ENCODE measurements at regions not wholly inside any gene's neighbourhood (a gene's known extent, or its start where the extent isn't known, plus 50 kb on each side); places are given as distances from the start of the nearest gene placed in this dataset.

DNA sequence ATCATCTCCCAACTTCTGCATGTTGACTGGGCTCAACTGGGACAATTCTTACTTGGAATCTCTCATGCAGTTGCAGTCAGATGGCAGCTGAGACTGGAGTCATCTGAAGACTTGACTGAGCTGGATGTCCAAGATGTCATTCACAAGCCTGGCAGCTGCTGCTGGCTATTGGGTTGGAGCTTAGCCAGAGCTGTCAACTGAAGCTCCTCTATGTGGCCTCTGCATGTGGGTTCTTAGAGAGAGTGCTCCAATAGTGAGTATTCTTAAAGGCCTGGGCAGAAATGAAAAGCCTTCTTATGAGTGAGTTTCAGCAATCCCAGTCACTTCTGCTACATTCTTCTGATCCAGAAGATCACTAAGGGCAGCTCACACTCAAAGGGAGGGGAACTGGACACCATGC lies 440.9 kb downstream of the LRIG3 start:
- DNase-seq (ENCODE audit: low read depth) = no peak

DNA sequence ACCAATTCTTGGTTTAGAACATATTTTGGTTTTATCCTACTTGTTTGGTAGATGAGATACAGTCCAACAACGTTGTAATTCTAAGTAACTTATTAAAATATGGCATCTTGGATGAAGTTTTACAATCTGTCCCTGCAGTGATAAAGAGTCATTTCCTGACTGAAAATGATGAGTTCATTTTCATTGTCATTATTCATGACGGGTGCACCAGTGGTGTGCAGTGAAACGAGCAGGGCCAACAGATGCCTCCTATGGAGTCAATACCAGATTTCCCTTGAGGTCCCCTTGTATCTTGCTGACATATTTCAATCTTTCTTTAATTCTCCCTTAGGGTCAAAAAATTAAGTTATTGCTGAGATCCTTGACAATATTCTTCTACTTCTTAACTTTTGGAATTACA lies 438.5 kb downstream of the LRIG3 start:
- DNase-seq (ENCODE audit: low read depth) = no peak

DNA sequence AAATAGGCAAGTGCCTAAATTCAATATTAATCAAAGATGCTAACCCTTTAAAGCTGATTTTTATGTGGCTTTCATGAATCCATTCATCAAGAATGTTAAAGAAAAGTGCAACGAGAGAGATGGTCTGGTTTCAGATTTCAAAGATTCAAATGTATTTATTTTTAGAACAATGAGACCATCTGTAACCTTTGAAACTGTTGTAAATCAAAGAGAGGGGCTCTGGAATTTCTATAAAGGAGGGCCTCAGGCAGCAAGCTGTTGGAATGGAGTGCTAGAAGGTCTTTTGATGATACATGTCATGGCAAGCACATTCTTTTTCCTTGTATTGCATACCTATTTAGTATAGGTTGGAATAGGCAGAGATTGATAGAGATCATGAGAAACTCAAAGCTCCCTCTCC lies 433.0 kb downstream of the LRIG3 start:
- DNase-seq (ENCODE audit: low read depth) = no peak

DNA sequence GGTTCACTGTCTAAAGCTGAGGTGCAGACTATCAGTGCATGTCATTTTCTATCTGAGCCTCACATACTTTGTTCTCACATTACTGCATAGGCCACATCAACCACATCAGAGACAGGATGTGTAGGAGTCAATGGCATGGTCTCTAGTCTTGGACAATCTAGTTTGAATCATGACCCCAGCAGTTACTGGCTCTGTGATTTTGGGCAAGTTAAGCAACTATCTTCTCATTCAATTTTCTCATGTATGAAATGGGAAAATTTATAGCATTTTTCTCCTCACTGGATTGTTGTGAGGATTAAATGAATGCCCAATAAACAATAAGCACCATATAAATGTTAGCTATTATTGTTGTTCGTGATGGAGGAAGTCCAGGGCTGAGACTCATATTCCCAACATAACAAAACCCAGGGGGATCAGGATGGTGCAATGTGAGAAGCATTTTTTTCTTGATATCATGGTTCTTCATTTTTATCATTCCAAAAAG lies 432.6 kb downstream of the LRIG3 start:
- DNase-seq (ENCODE audit: low read depth) = peak; percentile 26

DNA sequence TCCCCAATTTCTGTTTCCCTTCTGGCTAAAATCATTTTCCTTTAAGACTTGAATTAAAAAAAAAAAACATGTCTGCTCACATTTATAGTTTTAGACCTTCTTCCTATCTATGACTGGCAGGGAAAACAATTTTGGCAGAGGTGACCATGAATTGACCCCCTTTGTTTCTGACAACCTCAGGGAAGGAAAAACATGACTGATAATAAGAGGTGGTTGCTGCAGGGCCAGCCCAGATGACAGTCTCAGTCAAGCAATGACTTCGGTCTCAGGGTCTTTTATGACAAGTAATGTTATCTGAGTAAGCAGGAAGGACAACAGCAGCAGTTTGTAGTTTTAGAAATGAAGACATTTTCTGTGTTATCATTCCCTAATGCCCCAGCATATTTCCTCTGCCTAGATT lies 430.9 kb downstream of the LRIG3 start:
- DNase-seq (ENCODE audit: low read depth) = no peak

DNA sequence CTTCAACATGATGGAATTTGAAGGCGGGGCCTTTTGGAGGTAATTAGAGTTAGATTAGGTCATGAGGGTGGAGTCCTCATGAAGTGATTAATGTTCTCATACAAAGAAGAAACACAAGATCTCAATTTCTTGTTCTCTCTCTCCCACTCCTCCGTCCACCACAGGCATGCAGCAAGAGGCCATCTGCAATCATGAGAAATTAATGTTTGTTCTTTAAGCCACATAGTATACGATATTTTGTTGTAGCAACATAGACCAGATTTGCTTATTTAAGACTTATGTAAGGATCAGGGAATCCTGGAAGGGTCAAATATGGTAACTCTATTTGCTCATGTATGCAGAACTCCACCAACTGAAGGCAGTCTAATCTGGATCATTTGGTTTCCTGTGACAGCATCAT lies 429.0 kb downstream of the LRIG3 start:
- peak; percentile 25 for DNase-seq (ENCODE audit: low read depth)

DNA sequence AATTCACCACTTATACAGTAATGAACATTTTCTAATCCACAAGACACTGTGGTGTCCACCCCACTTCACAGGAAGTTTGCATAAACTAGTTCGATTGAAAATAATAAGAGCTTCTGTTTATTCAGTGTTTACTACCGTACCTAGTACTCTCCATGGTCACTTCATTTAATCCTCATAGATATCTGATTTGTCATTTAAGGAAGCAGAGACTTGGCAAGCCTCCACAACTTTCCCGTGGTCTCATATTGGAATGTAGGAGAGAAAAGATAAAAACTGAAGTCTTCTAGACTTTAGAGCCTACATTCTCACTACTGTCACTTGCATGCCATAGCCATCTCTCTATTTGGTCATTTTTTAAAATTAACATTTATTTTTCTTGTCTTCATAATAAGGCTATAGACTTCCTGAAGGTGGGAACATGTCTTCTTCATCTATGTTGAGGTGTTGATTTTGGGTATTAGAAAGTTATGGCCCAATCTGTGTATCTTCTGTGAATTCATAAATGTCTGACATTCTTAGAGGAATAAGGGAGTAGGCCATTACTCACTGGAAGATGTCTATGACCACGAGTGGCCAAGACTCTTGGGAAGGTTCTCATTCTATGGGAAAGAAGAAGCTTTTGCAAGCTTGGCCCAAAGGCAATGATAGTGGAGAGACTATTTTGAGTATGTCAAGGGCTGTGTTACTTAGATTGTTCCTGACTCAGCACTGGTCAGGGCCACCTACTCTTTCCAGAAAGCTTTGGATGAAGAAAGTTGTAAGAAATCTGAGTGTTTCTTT lies 423.7 kb downstream of the LRIG3 start:
- no peak for DNase-seq (ENCODE audit: low read depth)

DNA sequence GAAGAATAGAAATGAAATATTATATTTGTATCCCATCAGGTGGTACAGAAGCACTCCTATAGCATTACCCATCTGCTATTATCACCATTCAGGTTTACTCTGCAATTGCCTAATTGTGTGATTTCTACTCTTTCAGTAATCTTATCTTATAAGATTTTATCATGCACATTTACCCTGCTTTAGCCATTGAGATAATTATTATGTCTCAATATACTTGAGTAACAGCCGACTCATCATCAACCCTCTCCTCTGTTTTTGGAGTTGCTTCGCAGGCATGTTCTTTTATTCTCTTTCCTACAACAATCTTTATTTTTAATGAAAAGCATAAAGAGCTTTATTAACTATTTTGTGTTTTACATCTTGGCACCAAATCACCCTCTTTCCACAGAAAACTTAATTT lies 419.9 kb downstream of the LRIG3 start:
- DNase-seq (ENCODE audit: low read depth) = no peak

DNA sequence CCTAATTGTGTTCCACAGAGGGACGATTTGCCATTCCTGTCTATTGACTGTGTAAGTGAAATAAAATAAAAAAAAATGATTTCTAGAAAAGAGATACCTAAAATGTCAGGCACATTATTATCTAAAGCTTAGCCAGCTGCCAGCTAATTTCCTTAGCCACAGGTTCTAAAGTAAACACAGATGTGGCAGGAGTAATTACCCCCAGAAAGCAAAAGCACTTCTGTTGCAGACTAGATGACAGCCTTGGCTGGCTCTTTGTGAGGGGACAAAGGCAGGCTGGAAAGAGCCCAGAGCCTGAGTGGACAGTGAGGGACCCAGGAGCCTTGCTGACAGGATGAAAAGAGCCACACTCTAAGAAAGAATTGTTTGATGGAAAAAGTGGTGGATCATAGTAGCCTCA lies 418.1 kb downstream of the LRIG3 start:
- peak; percentile 45 for DNase-seq (ENCODE audit: low read depth)

DNA sequence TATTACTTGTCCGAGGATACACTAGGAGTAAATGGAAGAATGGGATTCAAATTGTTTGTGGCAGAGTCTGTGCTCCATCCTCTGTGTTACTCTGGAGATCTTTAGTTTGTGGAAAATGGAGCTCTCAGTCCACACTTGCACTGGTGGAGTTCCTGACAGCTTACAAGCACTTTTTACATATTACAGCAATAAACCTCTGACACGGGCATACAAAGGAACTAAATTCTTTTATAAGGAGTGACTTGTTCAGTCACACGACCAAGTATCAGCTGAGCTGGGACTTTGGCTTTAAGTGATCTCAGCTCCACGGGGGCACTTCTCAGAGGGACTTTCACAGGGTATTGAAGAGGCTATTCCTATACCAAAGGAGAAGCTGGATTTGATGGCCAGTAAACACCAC lies 417.5 kb downstream of the LRIG3 start:
- no peak for DNase-seq (ENCODE audit: low read depth)

DNA sequence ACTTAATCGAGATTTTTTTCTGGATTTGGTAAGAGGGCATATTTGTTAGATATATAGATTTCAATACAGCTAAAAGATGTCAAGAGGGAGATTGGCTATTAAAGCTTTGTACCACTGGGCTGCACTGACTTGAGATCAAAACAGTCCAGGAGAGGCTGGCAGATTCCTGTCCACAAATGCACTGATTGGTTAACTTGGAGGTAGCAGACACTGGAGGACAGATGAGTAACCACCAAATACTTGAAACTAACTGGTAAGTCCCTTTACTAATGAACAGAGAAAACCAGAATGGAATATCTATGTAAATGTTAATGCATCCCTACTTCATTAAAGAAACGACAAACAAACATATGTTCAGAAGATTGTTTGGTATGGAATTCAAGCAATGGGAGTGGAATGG lies 416.6 kb downstream of the LRIG3 start:
- DNase-seq (ENCODE audit: low read depth) = peak; percentile 19

DNA sequence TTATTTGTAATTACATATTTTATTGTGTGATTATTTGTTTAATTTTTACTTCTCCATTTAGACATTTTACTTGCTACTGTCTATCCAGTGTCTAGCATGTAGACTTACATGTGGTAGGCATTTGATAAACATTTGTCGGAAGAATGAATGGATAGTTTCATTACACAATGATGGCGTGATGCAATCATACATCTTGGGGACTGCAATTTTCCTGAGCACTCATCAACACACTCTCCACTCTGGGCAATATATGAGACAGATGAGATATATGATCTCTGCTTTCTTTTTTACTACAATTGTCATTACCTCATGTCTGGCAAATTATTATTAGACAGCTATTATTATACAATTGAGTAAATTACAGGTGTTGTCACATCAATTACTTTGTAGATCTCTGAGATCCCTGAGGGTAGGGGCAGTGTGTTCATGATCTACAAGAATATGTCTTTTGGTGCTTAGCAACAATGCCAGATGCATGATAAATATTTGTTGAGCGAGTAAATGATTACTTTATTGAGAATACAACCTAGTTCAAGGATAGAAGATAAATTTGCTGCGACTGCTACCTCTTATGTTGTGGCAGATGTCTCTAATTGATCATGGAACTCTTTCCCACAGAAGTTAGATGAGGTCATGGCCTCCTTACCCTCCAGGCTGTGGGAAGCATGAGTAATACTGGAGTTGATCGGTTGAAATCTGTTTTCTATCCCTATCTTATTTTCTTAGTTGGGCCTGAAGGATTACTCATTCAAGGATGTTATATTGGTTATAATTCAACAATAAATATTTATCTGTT lies 416.0 kb downstream of the LRIG3 start:
- DNase-seq (ENCODE audit: low read depth) = peak; percentile 46

DNA sequence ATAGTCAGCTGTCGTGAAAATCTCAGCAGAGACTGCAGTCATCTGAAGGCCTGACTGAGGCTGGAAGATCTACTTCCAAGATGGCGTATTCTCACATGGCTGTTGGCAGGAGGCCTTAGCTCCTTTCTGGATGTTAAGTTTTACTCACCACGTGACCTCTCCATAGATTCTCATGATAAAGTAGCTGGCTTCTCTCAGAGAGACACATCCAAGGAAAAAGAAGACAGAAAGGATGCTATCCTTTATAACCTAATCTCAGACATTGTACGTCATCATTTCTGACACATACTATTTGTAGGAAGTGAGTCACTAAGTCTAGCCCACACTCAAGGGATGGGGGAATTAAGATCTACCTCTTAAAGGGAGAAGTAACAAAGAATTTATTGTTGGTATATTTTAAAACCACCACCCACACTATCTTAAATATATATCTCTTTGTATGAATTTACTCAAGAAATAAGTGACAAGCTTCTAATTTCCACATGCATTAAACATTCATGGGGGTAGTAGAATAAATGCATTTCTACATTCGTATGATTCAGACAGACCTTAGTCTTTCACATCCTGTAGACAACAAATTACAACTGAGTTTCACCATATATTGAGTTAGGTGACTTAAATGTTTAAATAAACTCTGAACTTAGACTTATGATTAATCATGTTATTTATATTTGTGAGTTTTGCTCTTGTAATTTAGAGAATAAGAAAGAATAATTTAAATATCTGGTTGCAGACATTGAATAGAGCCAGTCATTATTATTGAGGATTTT lies 411.0 kb downstream of the LRIG3 start:
- peak; percentile 29 for DNase-seq (ENCODE audit: low read depth)

DNA sequence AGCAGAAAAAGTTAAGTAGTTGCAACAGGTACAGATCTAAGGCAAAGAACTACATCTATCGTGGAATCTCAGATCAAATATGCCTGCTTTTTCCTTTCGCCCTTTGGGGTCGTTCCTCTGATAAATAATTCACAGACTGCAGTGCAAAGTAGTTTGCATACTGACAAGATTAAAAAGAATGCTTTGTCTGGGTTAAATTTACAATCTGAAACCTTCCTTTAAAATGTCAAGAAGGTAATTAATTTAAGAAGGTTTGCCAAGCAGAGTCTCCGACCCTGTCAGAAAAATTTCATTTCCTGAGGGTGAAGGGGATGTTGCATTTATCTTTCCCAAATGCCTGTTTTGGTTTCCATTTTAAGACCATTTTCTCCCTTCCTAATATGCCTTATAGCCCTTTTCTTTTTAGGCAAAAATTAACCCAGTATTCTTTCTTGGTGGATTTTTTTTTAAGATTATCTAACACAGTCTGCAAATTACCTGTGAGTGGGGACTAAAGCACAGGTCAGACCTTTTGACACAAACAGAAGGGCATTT lies 406.9 kb downstream of the LRIG3 start:
- no peak for DNase-seq (ENCODE audit: low read depth)

DNA sequence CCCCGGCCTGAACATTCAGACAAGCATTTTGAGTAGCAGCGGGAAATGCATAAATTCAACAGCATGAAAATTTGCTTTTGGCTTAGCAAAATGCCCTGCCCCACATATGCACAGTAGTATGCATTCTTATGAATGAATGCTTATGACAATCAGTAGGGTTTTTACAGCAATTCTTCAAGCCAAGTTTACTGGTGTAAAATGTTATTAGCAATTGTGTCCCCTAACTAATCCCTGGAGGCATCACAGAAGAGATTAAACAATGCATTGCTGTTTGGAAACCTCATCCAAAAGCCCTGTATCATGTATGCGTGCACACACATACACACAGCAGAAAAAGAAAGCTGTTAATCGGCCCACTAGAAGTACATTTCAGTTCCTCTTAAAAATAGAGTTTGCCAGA lies 406.5 kb downstream of the LRIG3 start:
- DNase-seq (ENCODE audit: low read depth) = no peak

DNA sequence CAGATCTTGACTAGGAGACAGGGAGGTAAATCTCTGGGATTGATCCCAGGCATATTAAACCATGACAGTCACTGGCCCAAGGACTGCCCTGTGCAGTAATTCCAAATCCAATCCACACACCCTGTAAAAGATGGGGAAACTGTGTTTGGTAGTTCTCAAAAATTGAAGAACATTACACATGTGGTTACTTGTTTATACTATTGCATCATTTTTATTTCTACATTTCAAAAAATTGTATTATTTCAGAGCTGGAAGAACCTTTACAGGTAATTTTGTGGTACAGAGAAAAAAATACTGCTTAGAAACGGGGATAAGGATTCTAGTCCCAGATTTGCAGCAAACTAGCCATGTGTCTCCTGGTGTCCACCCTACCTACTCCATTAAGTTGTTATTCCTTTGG lies 400.5 kb downstream of the LRIG3 start:
- no peak for DNase-seq (ENCODE audit: low read depth)

DNA sequence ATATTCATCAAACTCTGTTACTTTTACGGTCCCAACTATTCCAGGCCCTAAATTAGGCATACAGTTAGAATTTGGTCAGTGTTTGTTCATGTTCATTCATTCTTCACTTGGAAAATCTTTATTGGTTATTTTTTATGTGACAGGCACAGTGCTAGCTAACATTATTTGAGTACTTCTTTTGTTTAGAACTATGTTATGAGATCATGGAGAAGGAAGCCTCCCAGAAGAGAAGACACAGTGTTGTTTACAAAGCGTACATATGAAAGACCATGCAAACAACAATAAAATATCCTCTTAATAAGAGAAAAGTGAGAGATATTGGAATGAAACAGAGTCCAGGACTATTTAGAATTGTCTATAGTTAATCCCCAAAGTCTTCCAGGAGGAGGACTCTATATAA lies 399.2 kb downstream of the LRIG3 start:
- no peak for DNase-seq (ENCODE audit: low read depth)

DNA sequence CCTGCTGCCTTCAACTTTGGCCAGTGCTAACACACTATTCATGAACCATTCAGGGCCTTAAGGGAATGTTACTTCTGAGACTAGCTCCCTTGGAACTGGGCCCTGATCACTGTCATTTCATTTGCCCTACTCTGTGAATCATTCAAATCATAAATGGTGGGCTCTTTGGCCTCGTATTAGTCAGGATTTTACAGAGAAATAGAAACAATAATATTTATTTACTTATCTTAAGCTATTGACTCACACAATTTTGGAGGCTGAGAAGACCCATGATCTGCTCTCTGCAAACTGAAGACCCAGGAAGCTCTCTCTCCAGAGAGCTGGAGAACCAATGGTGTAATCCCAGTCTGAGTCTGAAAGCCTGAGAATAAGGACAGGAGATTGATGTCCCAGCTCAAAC lies 398.5 kb downstream of the LRIG3 start:
- DNase-seq (ENCODE audit: low read depth) = no peak

DNA sequence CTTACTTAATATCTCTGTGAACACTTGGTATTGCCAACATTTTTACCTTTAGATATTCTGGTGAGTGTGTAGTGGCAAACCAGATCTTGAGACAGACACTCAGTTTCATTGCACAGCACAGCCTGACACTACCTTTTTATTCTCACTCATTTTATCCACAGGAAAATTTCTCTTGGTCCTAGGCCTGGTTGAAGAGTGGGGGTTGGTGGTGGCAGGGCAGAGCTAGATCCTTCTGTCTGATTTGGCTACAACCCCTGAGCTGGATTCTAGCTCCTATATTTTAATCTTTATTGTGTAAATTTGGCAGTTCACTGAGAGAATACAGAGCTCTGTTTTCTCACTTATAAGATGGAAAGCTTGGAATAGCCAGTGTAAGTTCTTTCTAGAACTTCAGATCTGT lies 396.9 kb downstream of the LRIG3 start:
- DNase-seq (ENCODE audit: low read depth) = no peak

DNA sequence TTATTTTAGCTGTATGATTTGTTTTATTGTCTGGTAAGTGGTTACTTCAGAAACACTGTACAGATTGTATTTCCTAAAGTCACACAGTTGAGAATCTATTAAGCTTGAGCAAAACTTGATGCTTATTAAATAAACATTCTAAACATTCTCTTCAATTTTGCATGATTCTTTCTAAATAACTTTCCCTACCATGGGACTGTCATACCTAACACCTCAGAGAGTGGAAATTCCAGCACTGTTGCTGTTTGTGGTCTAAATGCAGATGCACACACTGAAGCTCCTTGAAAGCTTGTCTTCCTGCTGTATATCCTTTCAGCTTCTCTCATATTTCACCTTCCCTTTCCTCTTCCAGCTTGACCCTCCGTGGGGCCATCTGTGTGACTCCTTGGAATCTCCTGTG lies 392.0 kb downstream of the LRIG3 start:
- no peak for DNase-seq (ENCODE audit: low read depth)

DNA sequence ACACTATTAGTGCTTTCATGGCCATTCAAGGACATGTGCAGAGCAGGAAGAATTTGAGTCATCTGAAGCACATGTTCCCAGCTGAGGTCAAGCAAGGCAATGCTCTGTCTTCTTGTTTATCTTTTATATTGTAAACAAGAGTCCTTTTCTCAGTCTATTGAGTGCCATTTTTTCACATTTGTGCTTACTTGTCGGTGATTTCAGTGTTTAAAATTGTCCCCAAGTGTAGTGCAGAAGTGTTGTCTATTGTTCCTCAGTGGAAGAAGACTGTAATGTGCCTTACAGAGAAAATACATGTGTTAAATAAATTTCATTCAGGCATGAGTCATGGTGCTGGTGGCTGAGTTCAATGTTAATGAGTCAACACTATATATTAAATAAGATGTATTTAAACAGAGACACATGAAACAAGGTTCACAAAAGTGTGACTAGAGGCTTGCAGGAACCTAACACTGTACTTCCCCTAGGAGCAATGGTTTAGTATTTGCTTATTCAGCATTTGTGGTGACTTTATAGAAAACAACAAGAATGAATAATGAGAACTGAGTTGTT lies 391.1 kb downstream of the LRIG3 start:
- peak; percentile 37 for DNase-seq (ENCODE audit: low read depth)
